Stomach (tissue), 4 donors: ENCODE measurements at regions not wholly inside any gene's neighbourhood (a gene's known extent, or its start where the extent isn't known, plus 50 kb on each side); places are given as distances from the start of the nearest gene placed in this dataset.

Experiments
- POLR2A ChIP-seq, 4 donors: fragments of 450-650 bp; IDR thresholded peaks; one replicate each; pipeline ENCODE4 v1.6.1; 2016; ENCODE audit warnings: antibody characterized with exemption in 4 of 4, control low read depth in 2 of 4, mild to moderate bottlenecking in 1 of 4, moderate library complexity in 1 of 4
- POLR2AphosphoS5 ChIP-seq, 3 donors: sonication (generic); formaldehyde crosslinking; IDR thresholded peaks; one replicate each; pipeline ENCODE4 v1.6.1; 2016; ENCODE audit warnings: antibody characterized with exemption in 3 of 3
- TF ChIP-seq, protein P1 (sequence below), 7 experiments: fragments of 450-650 bp in 4 of 7; fragments of 200-600 bp in 3 of 7; sonication (generic) in 3 of 7; IDR thresholded peaks; one replicate each; pipeline ENCODE4 v1.5.1; 2016 to 2019; ENCODE audit warnings: antibody characterized with exemption in 7 of 7, control low read depth in 2 of 7, mild to moderate bottlenecking in 1 of 7

DNA sequence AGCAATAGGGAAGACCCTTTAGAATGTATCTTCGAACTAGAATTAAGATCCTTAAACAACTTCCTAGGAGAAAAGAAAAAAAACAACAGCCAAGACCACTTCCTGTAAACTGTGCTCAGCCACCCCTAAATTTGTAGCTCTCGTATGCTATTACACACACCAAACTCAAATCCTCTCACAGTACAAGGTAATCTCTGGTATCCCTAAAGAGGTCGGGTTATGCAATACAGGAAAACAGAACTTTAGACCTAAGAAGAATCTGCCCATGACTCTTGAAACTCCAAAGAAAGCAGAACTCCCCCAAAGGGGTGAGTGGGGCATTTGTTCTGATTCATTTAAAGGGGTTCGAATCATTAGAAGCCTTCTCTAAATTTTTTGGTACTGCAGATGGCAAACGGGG lies 170.9 kb upstream of the CASK start:
- TF ChIP-seq, protein P1, sequence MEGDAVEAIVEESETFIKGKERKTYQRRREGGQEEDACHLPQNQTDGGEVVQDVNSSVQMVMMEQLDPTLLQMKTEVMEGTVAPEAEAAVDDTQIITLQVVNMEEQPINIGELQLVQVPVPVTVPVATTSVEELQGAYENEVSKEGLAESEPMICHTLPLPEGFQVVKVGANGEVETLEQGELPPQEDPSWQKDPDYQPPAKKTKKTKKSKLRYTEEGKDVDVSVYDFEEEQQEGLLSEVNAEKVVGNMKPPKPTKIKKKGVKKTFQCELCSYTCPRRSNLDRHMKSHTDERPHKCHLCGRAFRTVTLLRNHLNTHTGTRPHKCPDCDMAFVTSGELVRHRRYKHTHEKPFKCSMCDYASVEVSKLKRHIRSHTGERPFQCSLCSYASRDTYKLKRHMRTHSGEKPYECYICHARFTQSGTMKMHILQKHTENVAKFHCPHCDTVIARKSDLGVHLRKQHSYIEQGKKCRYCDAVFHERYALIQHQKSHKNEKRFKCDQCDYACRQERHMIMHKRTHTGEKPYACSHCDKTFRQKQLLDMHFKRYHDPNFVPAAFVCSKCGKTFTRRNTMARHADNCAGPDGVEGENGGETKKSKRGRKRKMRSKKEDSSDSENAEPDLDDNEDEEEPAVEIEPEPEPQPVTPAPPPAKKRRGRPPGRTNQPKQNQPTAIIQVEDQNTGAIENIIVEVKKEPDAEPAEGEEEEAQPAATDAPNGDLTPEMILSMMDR (IDR thresholded peaks at IDR 0.05): no peak
- TF ChIP-seq POLR2A (IDR thresholded peaks at IDR 0.05) (no peak), POLR2AphosphoS5 (IDR thresholded peaks at IDR 0.05) (no peak)
